COLO829 (cell line): ENCODE measurements at regions not wholly inside any gene's neighbourhood (a gene's known extent, or its start where the extent isn't known, plus 50 kb on each side); places are given as distances from the start of the nearest gene placed in this dataset.

ENCODE experiments used
- DNase-seq: peaks from one replicate; pipeline ENCODE4 v3.0.0; 2012; ENCODE audit warnings: low spot score

- DNase-seq, result no peak
Observed at GRCh38 chr4:119709418-119709817, 80.8 kb upstream of the PDE5A start.

GRCh38 chr4:119707336-119707735 lies 78.7 kb upstream of the PDE5A start:
- DNase-seq, result no peak

GRCh38 chr4:119706804-119707203 lies 78.2 kb upstream of the PDE5A start:
- no peak for DNase-seq

- DNase-seq, result peak; percentile 20
Observed at GRCh38 chr4:119697887-119698393, 69.3 kb upstream of the PDE5A start.

- DNase-seq, result no peak
Observed at GRCh38 chr4:119696963-119697362, 68.4 kb upstream of the PDE5A start.

- no peak for DNase-seq
Observed at GRCh38 chr4:119695216-119695615, 66.6 kb upstream of the PDE5A start.

- no peak for DNase-seq
Observed at GRCh38 chr4:119693126-119693525, 64.5 kb upstream of the PDE5A start.

GRCh38 chr4:119692001-119692400 lies 63.4 kb upstream of the PDE5A start:
- DNase-seq, result no peak

- DNase-seq, result no peak
Observed at GRCh38 chr4:119690871-119691270, 62.3 kb upstream of the PDE5A start.

- DNase-seq, result no peak
Observed at GRCh38 chr4:119688446-119688845, 59.8 kb upstream of the PDE5A start.

GRCh38 chr4:119684463-119684862 lies 55.9 kb upstream of the PDE5A start:
- no peak for DNase-seq

GRCh38 chr4:119683518-119683917 lies 54.9 kb upstream of the PDE5A start:
- no peak for DNase-seq

GRCh38 chr4:119682099-119682498 lies 53.5 kb upstream of the PDE5A start:
- DNase-seq, result no peak

- DNase-seq, result no peak
Observed at GRCh38 chr4:119679251-119679650, 50.6 kb upstream of the PDE5A start.

GRCh38 chr4:119678761-119679160 lies 50.2 kb upstream of the PDE5A start:
- no peak for DNase-seq
